NCI-H774 (cell line): ENCODE measurements at regions not wholly inside any gene's neighbourhood (a gene's known extent, or its start where the extent isn't known, plus 50 kb on each side); places are given as distances from the start of the nearest gene placed in this dataset.
"Not testable (repeated sequence)": the region's sequence is repeated elsewhere in the genome, so short reads cannot be mapped to it uniquely, and the experiment has no call there.

Source experiments
- DNase-seq: peaks from one replicate; lab custom pipeline; 2025; lab: John Stamatoyannopoulos, UW

DNA sequence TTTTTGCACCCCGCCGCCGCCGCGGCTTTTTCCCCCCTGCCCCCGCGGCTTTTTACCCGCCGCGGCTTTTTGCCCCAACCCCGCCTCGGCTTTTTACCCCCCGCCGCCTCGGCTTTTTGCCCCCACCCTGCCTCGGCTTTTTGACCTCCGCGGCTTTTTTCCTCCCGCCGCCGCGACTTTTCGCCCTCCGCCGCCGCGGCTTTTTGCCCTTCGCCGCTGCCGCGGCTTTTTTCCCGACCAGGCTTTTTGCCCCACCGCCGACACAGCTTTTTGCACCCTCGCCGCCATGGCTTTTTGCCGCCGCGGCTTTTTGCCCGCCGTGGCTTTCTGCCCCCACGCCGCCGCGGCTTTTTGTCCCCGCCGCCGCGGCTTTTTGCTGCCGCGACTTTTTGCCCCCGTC is 137.0 kb upstream of the TP53TG3D start:
- no peak for DNase-seq

DNA sequence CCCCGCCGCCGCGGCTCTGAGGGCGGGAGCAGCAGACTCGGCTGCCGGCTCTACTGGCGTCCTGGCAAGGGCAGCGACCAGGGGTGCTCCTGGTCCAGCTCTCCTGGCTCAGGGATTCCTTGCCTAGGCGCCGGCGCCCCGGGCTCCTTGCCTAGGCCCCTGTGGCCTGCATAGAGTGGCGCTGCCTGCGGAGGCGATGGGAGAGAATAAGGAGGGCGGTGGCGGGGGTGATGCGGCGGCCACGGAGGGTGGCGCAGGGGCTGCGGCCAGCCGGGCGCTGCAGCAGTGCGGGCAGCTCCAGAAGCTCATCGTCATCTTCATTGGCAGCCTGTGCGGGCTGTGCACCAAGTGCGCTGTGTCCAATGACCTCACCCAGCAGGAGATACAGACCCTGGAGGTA is 136.6 kb upstream of the TP53TG3D start:
- DNase-seq = not testable (repeated sequence)

DNA sequence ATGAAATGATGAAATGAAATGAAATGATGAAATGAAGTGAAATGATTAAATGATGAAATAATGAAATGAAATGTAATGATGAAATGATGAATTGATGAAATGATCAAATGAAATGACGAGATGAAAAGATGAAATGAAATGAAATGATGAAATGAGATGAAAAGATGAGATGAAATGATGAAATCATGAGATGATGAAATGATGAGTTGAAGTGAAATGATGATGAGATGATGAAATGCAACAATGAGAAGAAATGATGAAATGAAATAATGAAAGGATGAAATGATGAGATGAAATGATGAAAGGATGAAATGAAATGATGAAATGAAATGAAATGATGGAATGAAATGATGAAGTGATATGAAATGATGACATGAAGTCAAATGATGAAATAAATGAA is 132.7 kb upstream of the TP53TG3D start:
- DNase-seq = not testable (repeated sequence)

DNA sequence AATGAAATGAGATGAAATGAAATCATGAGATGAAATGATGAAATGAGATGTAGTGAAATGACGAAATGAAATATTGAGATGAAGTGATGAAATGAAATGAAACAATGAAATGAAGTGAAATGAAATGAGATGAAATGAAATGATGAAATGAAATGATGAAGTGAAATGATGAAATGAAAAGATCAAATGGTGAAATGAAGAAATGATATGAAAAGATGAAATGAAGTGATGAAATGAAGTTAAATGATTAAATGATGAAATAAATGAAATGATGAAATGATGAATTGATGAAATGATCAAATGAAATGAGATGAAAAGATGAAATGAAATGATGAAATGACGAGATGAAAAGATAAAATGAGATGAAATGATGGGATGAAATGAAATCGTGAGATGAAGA is 132.3 kb upstream of the TP53TG3D start:
- DNase-seq = not testable (repeated sequence)

DNA sequence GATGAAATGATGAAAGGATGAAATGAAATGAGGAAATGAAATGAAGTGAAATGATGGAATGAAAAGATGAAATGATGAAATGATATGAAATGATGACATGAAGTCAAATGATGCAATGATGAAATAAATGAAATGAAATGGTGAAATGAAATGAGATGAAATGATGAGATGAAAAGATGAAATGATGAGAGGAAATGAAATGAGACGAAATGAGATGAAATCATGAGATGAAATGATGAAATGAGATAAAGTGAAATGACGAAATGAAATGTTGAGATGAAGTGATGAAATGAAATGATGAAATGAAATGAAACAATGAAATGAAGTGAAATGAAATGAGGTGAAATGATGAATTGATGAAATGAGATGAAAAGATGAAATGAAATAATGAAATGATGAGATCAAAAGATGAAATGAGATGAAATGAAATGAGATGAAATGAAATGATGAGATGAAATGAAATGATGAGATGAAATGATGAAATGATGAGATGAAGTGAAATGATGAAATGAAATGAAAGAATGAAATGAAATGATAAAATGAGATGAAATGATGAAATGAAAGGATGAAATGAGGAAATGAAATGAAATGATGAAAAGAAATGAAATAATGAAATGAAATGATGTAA is 131.7 kb upstream of the TP53TG3D start:
- DNase-seq = not testable (repeated sequence)

DNA sequence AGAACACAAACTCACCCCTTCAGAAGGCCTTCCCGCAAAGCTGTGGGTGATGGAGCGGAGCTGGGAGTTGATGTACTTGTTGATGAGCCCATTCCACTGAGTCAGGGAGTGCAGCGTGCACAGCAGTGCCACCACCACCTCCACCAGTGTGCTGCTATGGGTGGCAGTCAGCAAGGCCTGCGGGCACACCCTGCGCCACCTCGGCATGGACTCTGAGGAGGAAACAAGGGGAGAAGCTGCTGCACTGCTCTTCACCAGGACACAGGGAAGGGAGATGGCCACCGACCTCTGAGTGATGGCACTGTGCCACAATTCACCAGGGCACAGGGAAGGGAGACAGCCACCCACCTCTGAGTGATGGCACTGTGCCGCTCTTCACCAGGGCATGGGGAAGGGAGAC is 100.7 kb upstream of the TP53TG3D start:
- DNase-seq = not testable (repeated sequence)

DNA sequence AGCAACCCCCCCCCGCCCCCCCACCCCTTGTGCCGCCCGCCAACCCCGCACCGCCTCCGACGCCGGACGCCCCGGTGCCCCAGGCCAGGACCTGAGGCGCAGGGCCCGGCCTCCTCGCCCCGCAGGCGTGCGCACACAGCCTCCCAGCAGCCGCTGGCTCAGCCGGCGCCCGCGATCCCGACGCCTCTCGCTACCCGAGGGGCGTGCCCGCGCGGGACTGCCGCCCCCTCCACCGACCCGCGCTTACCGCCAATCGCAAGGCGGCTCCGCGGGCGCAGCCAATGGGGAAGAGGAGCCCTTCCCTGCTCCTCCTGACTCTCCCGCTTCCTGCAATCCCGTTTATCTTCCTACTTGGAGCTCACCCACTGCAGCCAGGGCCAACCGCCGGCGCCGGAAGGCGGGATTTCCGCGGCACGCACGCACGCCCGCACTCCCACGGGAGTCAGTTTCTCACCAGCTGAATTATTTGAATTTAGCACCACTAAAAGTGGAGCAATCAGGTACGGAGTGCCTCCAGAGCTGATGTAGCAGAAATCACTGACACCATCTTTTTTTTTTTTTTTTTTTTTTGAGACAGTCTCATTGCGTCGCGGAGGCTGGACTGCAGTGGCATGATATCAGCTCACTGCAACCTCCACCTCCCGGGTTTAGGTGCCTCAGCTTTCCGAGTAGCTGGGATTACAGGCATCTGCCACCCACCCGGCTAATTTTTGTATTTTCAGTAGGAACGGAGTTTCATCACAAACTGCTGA is 65.0 kb upstream of the TP53TG3D start:
- DNase-seq = not testable (repeated sequence)

DNA sequence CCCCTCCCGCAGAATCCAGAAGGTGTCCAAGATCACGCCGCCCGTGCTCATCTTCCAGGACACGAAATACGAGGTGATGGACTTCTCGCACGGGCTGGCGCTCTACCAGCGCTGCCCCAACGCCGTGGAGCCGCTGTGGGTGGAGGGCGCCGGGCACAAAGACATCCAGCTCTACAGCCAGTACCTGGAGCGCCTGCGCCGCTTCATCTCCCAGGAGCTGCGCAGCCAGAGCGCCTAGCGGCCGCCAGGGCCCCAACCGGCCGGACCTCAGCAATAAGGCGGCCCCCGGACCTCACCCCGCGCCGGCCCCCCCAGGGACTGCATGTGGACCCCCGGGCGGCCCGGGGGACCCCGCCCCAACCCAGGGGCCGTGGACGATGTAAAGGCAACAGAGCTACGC is 50.5 kb upstream of the TP53TG3D start:
- DNase-seq = not testable (repeated sequence)
